ENCODE measurements at regions not wholly inside any gene's neighbourhood (a gene's known extent, or its start where the extent isn't known, plus 50 kb on each side); places are given as distances from the start of the nearest gene placed in this dataset.

GRCh38 chr5:60195551-60195950 is 302.0 kb upstream of the PDE4D start:
- no CpG with 5 or more reads among the region's 6 CpGs for WGBS, 2 experiments (ENCODE audit: extremely low coverage in 2 of 2, insufficient read length in 1 of 2)
- no peaks in the 10 kb centered on the region for H3K36me3 ChIP-seq (ENCODE audit: control insufficient read depth, insufficient read depth, low read length)
- no peak overlapping the region for H4K5ac ChIP-seq (ENCODE audit: low read depth, low read length)
- H3K4me1 ChIP-seq (ENCODE audit: control insufficient read depth, insufficient read depth, low read length), result no peaks in the 10 kb centered on the region
- no peak overlapping the region for H3K27ac ChIP-seq (ENCODE audit: insufficient read depth, low read length)
- H3K9ac ChIP-seq (ENCODE audit: low read depth, low read length), result no peak overlapping the region
- H2AFZ ChIP-seq (replicated peaks; ENCODE audit: low read length, poor library complexity), result no peak overlapping the region
- in situ Hi-C loops (cut with MboI; ENCODE audit: low sequenced_read_pairs), result no loop called here
- H3K18ac ChIP-seq (ENCODE audit: low read depth, low read length), result no peak overlapping the region
- TF ChIP-seq USF2 (IDR thresholded peaks at IDR 0.05; ENCODE audit: low read depth, low read length) (no peak), SMC3 (IDR thresholded peaks at IDR 0.05; ENCODE audit: low read depth, low read length) (no peak), CEBPB (IDR thresholded peaks at IDR 0.05; ENCODE audit: low read depth, low read length) (no peak), BHLHE40 (IDR thresholded peaks at IDR 0.05; ENCODE audit: low read depth, low read length) (no peak), POLR2A (IDR thresholded peaks at IDR 0.05; ENCODE audit: low read depth, low read length) (no peak), RAD21 (IDR thresholded peaks at IDR 0.05; ENCODE audit: low read length) (no peak), CTCF (conservative IDR thresholded peaks at IDR 0.05; ENCODE audit: low read depth, low read length) (no peak), ELK1 (IDR thresholded peaks at IDR 0.05; ENCODE audit: borderline replicate concordance, low read depth, low read length) (no peak), CHD1 (IDR thresholded peaks at IDR 0.05; ENCODE audit: low read depth, low read length) (no peak), RFX5 (IDR thresholded peaks at IDR 0.05; ENCODE audit: low read depth, low read length) (no peak), MXI1 (IDR thresholded peaks at IDR 0.05; ENCODE audit: borderline replicate concordance, low read depth, low read length) (no peak), MAFK (IDR thresholded peaks at IDR 0.05; ENCODE audit: low read depth, low read length) (no peak), FOS (IDR thresholded peaks at IDR 0.05; ENCODE audit: low read depth, low read length) (no peak), RCOR1 (IDR thresholded peaks at IDR 0.05; ENCODE audit: insufficient replicate concordance, low read length) (no peak), MAZ (IDR thresholded peaks at IDR 0.05; ENCODE audit: borderline replicate concordance, low read depth, low read length) (no peak), NFE2L2 (IDR thresholded peaks at IDR 0.05; ENCODE audit: low read depth, low read length) (no peak)
- no peak overlapping the region for H2BK120ac ChIP-seq (ENCODE audit: low read depth, low read length)
- H4K8ac ChIP-seq (ENCODE audit: low read depth in 2 of 2, low read length in 2 of 2), result no peak overlapping the region
- ChIA-PET CTCF (no interaction called here), POLR2A (ENCODE audit: unreplicated experiment) (no interaction called here)
- H4K91ac ChIP-seq (ENCODE audit: insufficient read depth, low read depth, low read length), result no peak overlapping the region
- ATAC-seq (ENCODE audit: low read depth) (no peak), DNase-seq (no peak)
- intact Hi-C loops (cut with micrococcal nuclease), result no loop called here
- H3K27me3 ChIP-seq (ENCODE audit: control insufficient read depth, insufficient read depth, low read length), result no peaks in the 10 kb centered on the region
- no peaks in the 10 kb centered on the region for H4K20me1 ChIP-seq (ENCODE audit: insufficient read depth, low read length)
- no TSS peak for BruUV-seq (replicated peaks)
- no peak overlapping the region for H2BK20ac ChIP-seq (ENCODE audit: low read depth, low read length)
- H2BK15ac ChIP-seq (ENCODE audit: low read depth, low read length), result no peak overlapping the region
- no peak overlapping the region for H3K23ac ChIP-seq (ENCODE audit: low read depth, low read length)
- dilution Hi-C loops (cut with HindIII; ENCODE audit: low sequenced_read_pairs, unreplicated experiment), result no loop called here
- no peaks in the 10 kb centered on the region for H3K9me3 ChIP-seq (ENCODE audit: control insufficient read depth, insufficient read depth, low read length)
- no peaks in the 10 kb centered on the region for H3K9me1 ChIP-seq (ENCODE audit: insufficient read depth, low read length)
- H3K56ac ChIP-seq (ENCODE audit: extremely low read depth, insufficient read depth, low read length), result no peak overlapping the region
- H3K79me1 ChIP-seq (ENCODE audit: low read depth in 1 of 2, low read length in 2 of 2), result no peaks in the 10 kb centered on the region
- no peak overlapping the region for H2AK5ac ChIP-seq (ENCODE audit: low read depth, low read length)
- no peak overlapping the region for H3K4me2 ChIP-seq (ENCODE audit: low read depth, low read length)
- no peak overlapping the region for H3K14ac ChIP-seq (replicated peaks; ENCODE audit: low read depth, low read length)
- no peak overlapping the region for H3K4ac ChIP-seq (ENCODE audit: low read depth, low read length)
- no peak overlapping the region for H2BK5ac ChIP-seq (ENCODE audit: low read depth, low read length, poor library complexity, severe bottlenecking)
- H3K4me3 ChIP-seq (ENCODE audit: insufficient read depth, low read depth, low read length), result no peak overlapping the region
- H2AK9ac ChIP-seq (replicated peaks; ENCODE audit: low read depth, low read length, poor library complexity), result no peak overlapping the region
